HG02798 (cell line): ENCODE measurements at regions not wholly inside any gene's neighbourhood (a gene's known extent, or its start where the extent isn't known, plus 50 kb on each side); places are given as distances from the start of the nearest gene placed in this dataset.

Experiments
- ATAC-seq: cut with Tn5 transposase; IDR thresholded peaks from one replicate; pipeline ENCODE4 v1.9.1; 2021; ENCODE audit warnings: mild to moderate bottlenecking; ENCODE audit not compliant: unreplicated experiment, poor library complexity

- no peak for ATAC-seq
These were observed 129.2 kb upstream of the SEC61G start for GRCh38 chr7:54888067-54888733.

- no peak for ATAC-seq
These were observed 129.7 kb upstream of the SEC61G start for GRCh38 chr7:54888734-54889082.

GRCh38 chr7:54897891-54898290, 120.9 kb upstream of the EGFR start:
- ATAC-seq: no peak

GRCh38 chr7:54898659-54899340, 120.0 kb upstream of the EGFR start:
- no peak for ATAC-seq

GRCh38 chr7:54901840-54902239, 117.0 kb upstream of the EGFR start:
- no peak for ATAC-seq

- no peak for ATAC-seq
These were observed 114.7 kb upstream of the EGFR start for GRCh38 chr7:54904130-54904529.

GRCh38 chr7:54904986-54905385, 113.8 kb upstream of the EGFR start:
- no peak for ATAC-seq

GRCh38 chr7:54906963-54907362, 111.9 kb upstream of the EGFR start:
- ATAC-seq: no peak

- no peak for ATAC-seq
These were observed 110.8 kb upstream of the EGFR start for GRCh38 chr7:54907981-54908380.

- ATAC-seq: no peak
These were observed 109.9 kb upstream of the EGFR start for GRCh38 chr7:54908760-54909438.

GRCh38 chr7:54915870-54916598, 102.8 kb upstream of the EGFR start:
- no peak for ATAC-seq

GRCh38 chr7:54917613-54918391, 101.0 kb upstream of the EGFR start:
- no peak for ATAC-seq

GRCh38 chr7:54921116-54921515, 97.7 kb upstream of the EGFR start:
- ATAC-seq: no peak

- ATAC-seq: no peak
These were observed 87.3 kb upstream of the EGFR start for GRCh38 chr7:54931532-54931931.

- no peak for ATAC-seq
These were observed 85.8 kb upstream of the EGFR start for GRCh38 chr7:54932818-54933543.

GRCh38 chr7:54933643-54934042, 85.2 kb upstream of the EGFR start:
- no peak for ATAC-seq

GRCh38 chr7:54940748-54941147, 78.1 kb upstream of the EGFR start:
- no peak for ATAC-seq

- no peak for ATAC-seq
These were observed 74.6 kb upstream of the EGFR start for GRCh38 chr7:54944179-54944578.

- no peak for ATAC-seq
These were observed 72.5 kb upstream of the EGFR start for GRCh38 chr7:54946271-54946670.

GRCh38 chr7:54946764-54947163, 72.1 kb upstream of the EGFR start:
- no peak for ATAC-seq
